ENCODE measurements at regions not wholly inside any gene's neighbourhood (a gene's known extent, or its start where the extent isn't known, plus 50 kb on each side); places are given as distances from the start of the nearest gene placed in this dataset.

GRCh38 chr3:10647376-10647775 lies 142.0 kb upstream of the ATP2B2 start:
- no TSS peak for BruUV-seq (replicated peaks)
- ChIA-PET POLR2A (no interaction called here), RAD21 (ENCODE audit: low non-redundant PET in 1 of 2, low total read pairs in 2 of 2, uncharacterized antibody in 2 of 2, unreplicated experiment in 2 of 2) (no interaction called here), CTCF (no interaction called here)
- intact Hi-C loops (cut with micrococcal nuclease), result no loop called here
- TF ChIP-seq EZH2phosphoT487 (IDR thresholded peaks at IDR 0.05; ENCODE audit: borderline replicate concordance) (no peak), CTCF (IDR thresholded peaks at IDR 0.05 in 2 of 3, conservative IDR thresholded peaks at IDR 0.05 in 1 of 3; ENCODE audit: borderline replicate concordance in 1 of 3, insufficient read depth in 1 of 3, low read depth in 2 of 3, low read length in 2 of 3) (no peak), CEBPB (IDR thresholded peaks at IDR 0.05; ENCODE audit: low read depth) (no peak), EZH2 (IDR thresholded peaks at IDR 0.05) (no peak)
- Histone ChIP-seq H3K9ac (ENCODE audit: low read length) (no peak overlapping the region), H3K4me3 (replicated peaks in 1 of 2; ENCODE audit: low read depth in 1 of 2, low read length in 2 of 2) (no peak overlapping the region), H3K4me1 (ENCODE audit: control insufficient read depth in 1 of 2, insufficient read depth in 2 of 2, low read length in 2 of 2) (peaks cover 5 to 12% of the 10 kb centered on the region in 2 experiments; a peak in 2 of 4 replicates), H4K20me1 (ENCODE audit: insufficient read depth) (no peaks in the 10 kb centered on the region), H3K36me3 (ENCODE audit: control insufficient read depth in 1 of 2, insufficient read depth in 2 of 2, low read length in 2 of 2) (no peaks in the 10 kb centered on the region), H3K4me2 (ENCODE audit: low read length) (no peak overlapping the region), H3K27ac (ENCODE audit: low read depth, low read length) (no peak overlapping the region), H2AFZ (ENCODE audit: low read depth, low read length, poor library complexity, severe bottlenecking) (no peak overlapping the region), H3K9me3 (ENCODE audit: control insufficient read depth in 1 of 2, insufficient read depth in 1 of 2, low read depth in 1 of 2, low read length in 2 of 2) (no peaks in the 10 kb centered on the region), H3K9me2 (ENCODE audit: insufficient read depth) (no peaks in the 10 kb centered on the region), H3K79me2 (ENCODE audit: insufficient read depth, low read length) (no peaks in the 10 kb centered on the region), H3K27me3 (ENCODE audit: insufficient read depth, low read length) (peaks cover 23% of the 10 kb centered on the region)
- ATAC-seq (no peak), DNase-seq (ENCODE audit: low read depth, low spot score) (no peak)

GRCh38 chr3:10648181-10648580 lies 142.8 kb upstream of the ATP2B2 start:
- no TSS peak for BruUV-seq (replicated peaks)
- intact Hi-C loops (cut with micrococcal nuclease), result no loop called here
- Histone ChIP-seq H3K9me2 (ENCODE audit: insufficient read depth) (no peaks in the 10 kb centered on the region), H3K36me3 (ENCODE audit: control insufficient read depth in 1 of 2, insufficient read depth in 2 of 2, low read length in 2 of 2) (no peaks in the 10 kb centered on the region), H3K79me2 (ENCODE audit: insufficient read depth, low read length) (no peaks in the 10 kb centered on the region), H3K4me1 (ENCODE audit: control insufficient read depth in 1 of 2, insufficient read depth in 2 of 2, low read length in 2 of 2) (peaks cover 5 to 12% of the 10 kb centered on the region in 2 experiments; a peak in 2 of 4 replicates), H4K20me1 (ENCODE audit: insufficient read depth) (no peaks in the 10 kb centered on the region), H3K27me3 (ENCODE audit: insufficient read depth, low read length) (peaks cover 16% of the 10 kb centered on the region), H3K4me3 (replicated peaks in 1 of 2; ENCODE audit: low read depth in 1 of 2, low read length in 2 of 2) (no peak overlapping the region), H3K4me2 (ENCODE audit: low read length) (peak overlapping the region; percentile 11; the same call in 1 of the 2 replicates), H2AFZ (ENCODE audit: low read depth, low read length, poor library complexity, severe bottlenecking) (no peak overlapping the region), H3K9ac (ENCODE audit: low read length) (no peak overlapping the region), H3K9me3 (ENCODE audit: control insufficient read depth in 1 of 2, insufficient read depth in 1 of 2, low read depth in 1 of 2, low read length in 2 of 2) (no peaks in the 10 kb centered on the region), H3K27ac (ENCODE audit: low read depth, low read length) (no peak overlapping the region)
- peak; percentile 37 for DNase-seq (ENCODE audit: low read depth, low spot score)
- ChIA-PET RAD21 (ENCODE audit: low non-redundant PET in 1 of 2, low total read pairs in 2 of 2, uncharacterized antibody in 2 of 2, unreplicated experiment in 2 of 2) (no interaction called here), CTCF (no interaction called here), POLR2A (no interaction called here)
- ATAC-seq, result peak; percentile 64
- TF ChIP-seq JUND (IDR thresholded peaks at IDR 0.05) (peak; percentile 66), REST (IDR thresholded peaks at IDR 0.05; ENCODE audit: low read depth) (no peak), CBX3 (IDR thresholded peaks at IDR 0.05; ENCODE audit: low read depth) (0 out of 2 replicates have a peak, but pooled peaks have one; percentile 23), ZBTB33 (IDR thresholded peaks at IDR 0.05; ENCODE audit: extremely low read depth, insufficient replicate concordance, low read length) (no peak), CTCF (IDR thresholded peaks at IDR 0.05 in 2 of 3, conservative IDR thresholded peaks at IDR 0.05 in 1 of 3; ENCODE audit: borderline replicate concordance in 1 of 3, insufficient read depth in 1 of 3, low read depth in 2 of 3, low read length in 2 of 3) (no peak), POLR2AphosphoS5 (IDR thresholded peaks at IDR 0.05; ENCODE audit: low read depth, low read length) (peak; percentile 41; the same call in 1 of the 2 replicates)

Measured in HCT116 (cell line).